ENCODE measurements at regions not wholly inside any gene's neighbourhood (a gene's known extent, or its start where the extent isn't known, plus 50 kb on each side); places are given as distances from the start of the nearest gene placed in this dataset.

DNA sequence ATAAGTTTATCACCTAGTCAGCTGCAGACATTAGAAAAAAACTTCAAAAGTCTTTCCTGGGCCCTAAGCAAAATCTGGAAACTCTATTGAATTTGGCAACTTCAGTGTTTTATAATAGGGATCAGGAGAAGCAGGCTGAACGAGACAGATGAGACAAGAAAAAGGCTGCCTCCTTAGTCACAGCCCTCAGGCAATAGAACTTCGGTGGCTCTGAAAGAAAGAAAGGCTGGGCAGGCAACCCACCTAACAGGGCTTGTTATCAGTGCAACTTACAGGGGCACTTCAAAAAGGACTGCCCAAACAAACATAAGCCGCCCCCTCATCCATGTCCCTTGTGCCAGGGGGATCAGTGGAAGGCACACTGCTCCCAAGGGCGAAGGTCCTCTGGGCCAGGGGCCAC lies 657.9 kb upstream of the HS3ST5 start:
- TF ChIP-seq ZNF24 (IDR thresholded peaks at IDR 0.05), result no peak
- TF ChIP-seq, protein P1, sequence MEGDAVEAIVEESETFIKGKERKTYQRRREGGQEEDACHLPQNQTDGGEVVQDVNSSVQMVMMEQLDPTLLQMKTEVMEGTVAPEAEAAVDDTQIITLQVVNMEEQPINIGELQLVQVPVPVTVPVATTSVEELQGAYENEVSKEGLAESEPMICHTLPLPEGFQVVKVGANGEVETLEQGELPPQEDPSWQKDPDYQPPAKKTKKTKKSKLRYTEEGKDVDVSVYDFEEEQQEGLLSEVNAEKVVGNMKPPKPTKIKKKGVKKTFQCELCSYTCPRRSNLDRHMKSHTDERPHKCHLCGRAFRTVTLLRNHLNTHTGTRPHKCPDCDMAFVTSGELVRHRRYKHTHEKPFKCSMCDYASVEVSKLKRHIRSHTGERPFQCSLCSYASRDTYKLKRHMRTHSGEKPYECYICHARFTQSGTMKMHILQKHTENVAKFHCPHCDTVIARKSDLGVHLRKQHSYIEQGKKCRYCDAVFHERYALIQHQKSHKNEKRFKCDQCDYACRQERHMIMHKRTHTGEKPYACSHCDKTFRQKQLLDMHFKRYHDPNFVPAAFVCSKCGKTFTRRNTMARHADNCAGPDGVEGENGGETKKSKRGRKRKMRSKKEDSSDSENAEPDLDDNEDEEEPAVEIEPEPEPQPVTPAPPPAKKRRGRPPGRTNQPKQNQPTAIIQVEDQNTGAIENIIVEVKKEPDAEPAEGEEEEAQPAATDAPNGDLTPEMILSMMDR (IDR thresholded peaks at IDR 0.05 in 2 of 3, conservative IDR thresholded peaks at IDR 0.05 in 1 of 3; ENCODE audit: control insufficient read depth in 2 of 3, extremely low read depth in 1 of 3, insufficient read depth in 1 of 3, low read depth in 3 of 3, low read length in 3 of 3), result no peak
- TF ChIP-seq USF2 (IDR thresholded peaks at IDR 0.05; ENCODE audit: borderline replicate concordance, low read depth, low read length), result no peak
- TF ChIP-seq MYC (IDR thresholded peaks at IDR 0.05; ENCODE audit: insufficient read depth, insufficient read length, insufficient replicate concordance, low read length, severe bottlenecking), result no peak
